Hematopoietic multipotent progenitor cell treated with erythropoietin and hydrocortisone succinate and interleukin-3 and kit ligand, for 15 days (in vitro differentiated cells): ENCODE measurements at regions not wholly inside any gene's neighbourhood (a gene's known extent, or its start where the extent isn't known, plus 50 kb on each side); places are given as distances from the start of the nearest gene placed in this dataset.

Experiments used
- DNase-seq: peaks from one replicate; pipeline ENCODE4 v3.0.0-alpha.2; 2015; ENCODE audit warnings: low spot score

DNA sequence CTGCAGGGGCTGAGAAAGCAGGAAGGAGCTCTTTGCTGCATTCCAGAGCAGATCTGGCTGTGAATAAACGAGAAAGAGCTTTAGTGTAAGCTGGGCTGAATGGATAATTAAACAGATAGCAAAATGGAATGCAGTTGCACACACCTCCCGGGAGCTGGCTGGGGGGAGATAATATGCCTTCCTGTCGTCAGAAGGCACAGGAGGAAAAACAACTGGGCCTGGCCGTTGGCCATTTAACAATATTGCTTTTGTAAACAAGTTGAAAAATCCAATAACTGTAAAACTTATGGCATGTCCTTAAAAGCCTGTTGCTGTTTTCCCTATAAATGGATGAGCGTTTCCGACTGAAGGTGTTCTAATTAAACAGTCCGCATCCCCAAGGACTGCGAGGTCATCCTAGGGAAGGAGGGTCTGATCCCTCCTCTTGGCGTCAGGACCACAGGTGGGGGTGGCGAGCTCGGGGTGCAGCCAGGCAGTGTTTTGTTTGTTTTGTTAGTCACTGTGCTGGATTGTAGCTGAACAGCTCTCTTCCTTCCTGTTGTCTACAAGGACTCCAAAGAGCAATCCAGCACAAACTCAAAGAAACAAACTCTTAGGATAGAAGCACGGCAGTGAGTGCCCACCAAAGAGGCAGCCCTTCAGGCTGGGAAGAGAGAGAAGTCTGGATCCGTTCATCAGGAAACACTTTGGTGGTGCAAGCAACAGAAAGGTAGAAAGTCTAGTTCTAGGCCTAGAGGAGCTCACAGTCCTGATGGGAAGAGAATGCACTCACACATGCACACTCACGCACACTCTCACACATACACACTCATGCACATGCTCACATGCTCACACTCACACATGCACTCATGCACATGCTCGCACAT lies 133.4 kb upstream of the SMAD3 start:
- no peak for DNase-seq

DNA sequence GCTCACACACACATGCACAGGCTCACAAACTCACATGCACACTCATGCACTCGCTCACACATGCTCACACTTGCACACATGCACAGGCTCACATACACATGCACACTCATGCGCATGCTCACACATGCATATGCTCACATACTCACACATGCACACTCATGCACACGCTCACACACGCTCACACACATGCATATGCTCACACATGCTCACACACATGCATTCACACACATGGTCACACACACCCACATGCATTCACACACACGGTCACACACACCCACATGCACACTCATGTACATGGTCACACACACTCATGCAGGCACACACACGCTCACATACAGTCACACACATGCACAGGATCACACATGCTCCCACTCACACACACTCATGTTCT lies 132.8 kb upstream of the SMAD3 start:
- DNase-seq, result no peak

DNA sequence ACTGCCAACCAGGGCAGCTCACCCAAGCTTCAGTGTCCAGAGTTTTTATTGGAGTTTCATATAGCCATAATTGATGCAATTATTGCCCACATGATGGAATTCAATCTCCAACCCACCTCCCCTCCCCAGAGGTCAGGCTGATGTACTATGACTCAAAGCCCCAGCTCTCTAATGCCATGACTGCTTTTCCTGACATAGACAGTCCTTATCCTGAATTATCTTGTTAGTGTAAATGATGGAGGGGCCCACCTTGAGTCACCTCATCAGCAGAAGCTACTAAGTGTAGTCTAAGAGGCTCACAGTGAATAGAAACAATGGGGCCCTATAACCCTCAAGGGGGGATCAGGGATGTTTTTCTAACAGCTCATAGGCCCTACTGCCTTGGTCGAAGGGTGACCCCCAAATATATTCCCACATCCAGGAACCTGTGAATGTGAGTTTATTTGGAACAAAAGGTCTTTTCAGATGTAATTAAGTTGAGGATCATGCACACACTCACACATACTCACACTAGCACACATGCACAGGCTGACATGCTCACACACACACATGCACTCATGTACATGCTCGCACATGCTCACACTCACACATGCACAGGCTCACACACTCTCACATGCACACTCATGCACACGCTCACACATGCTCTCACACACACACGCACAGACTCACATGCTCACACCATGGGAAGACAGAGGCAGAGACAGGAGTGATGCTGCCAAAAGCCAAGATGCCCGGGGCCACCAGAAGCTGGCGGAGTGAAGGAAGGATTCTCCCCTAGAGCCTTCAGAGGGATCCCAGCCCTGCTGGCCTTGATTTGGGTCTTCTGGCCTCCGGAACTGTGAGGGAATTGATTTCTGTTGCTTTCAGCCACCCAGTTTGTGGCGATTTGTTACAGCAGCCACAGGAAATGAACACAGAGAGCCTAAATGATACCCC lies 131.2 kb upstream of the SMAD3 start:
- no peak for DNase-seq

DNA sequence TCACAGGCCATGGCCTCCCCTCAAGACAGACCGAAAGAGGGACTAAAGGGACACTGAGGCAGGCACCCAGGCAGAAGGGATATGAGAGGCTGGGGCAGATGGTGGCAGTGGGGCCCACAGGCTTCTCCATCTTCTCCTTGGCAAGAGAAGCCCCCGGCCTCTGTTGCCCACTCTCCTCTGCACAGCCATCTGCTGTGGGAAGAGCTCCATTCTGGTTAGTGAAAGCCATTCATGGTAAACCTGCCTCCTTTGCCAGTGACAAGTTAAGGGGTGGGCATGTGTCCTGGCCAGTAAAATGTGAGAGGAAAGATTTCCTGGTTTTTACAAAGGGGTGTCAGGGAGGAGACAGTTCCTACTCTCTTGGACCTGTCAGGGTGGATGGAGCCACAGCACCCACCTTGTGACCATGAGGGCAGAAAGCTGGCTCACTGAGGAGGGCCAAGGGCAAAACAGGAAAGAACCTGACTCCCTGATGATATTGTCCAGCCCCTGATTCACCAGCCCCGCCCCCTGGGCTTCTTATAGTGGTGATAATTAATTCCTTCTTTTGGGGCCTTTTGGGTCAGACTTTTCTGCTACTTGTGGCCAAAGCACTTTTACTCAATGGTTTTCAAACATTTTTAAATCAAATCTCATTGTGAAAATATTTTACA lies 130.4 kb upstream of the SMAD3 start:
- no peak for DNase-seq

DNA sequence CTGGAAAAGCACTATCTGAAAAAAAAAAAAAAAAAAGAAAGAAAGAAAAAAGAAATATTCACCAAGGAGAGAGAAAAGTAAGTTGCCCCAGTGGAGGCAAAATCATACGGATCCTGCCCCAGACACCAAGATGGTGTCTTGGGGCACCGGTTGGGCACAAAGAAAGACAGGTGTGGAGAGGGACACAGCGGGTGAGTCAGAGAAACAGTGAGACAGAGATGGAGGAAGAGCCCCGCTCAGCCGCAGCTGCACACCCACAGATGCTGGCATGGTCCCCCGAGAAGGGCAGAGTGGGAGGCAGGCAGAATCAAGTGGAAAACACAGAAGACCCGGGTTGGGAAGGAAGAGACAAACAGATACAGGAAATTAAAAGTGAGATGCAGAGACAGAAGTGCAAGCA lies 129.7 kb upstream of the SMAD3 start:
- DNase-seq, result no peak

DNA sequence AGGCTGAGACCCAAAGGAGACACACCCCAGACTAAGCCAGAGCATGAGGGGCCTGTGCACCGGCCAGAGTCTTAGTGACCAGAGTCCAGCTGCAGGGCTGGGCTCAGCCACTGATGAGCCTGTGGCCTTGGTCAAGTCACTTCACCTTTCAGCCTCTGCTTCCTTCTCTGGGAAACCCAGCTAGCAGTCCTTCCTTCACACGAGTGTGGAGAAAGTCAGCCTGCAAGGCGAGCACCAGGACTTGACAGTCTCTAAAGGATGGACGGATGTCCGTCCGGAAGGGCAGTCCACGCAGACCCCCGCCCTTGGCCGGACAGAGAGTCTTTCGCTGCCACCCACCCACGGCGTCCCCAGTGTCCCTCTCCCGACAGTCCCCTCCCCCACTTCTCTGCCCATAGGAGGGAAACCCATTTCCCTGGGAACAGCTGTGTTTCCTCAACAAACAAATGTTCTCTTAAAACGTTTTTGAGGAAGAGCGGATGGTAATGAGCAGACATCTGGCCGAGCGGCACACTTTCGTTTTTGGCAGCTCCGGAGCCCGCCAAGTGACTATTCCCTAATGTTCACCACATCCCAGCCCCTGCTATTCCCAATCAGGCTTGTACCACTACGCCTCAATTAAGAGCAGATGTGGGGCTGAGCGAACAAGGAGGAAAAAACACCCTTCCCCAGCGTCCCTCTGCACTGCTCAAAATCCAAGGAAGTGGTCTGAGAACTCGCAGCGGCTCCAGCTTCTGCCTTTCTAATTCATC lies 129.1 kb upstream of the SMAD3 start:
- no peak for DNase-seq

DNA sequence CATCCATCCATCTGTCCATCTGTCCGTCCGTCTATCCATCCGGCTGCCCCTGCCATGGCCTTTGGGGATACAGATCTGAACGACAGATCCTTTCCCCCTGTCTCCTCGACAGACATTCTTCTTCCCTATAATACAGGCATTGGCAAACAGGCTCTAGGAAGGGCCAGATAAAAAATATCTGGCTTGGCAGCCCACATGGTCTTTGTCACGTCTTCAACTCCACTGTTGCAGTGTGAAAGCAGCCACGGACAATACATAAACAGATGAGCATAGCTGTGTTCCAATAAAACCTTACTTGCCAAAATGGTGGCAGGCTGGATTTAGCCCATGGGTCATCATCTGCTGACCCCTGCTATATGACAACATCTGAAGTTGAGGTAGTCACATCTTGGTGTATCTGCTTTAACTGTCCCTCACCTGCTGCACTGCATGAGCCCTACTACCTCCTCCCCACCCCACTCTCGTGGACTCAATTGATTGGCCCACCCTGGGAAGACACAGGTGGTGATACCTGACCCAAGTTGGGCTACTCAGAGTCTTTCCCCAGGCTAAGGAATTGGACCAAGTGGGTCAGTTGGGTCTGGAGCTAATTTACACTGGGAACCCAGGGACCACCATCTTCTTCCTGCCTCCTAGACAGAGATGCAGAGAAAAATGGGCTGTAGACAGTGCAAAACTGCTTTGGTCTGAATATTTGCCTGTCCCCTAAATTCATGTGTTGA lies 128.4 kb upstream of the SMAD3 start:
- DNase-seq, result no peak

DNA sequence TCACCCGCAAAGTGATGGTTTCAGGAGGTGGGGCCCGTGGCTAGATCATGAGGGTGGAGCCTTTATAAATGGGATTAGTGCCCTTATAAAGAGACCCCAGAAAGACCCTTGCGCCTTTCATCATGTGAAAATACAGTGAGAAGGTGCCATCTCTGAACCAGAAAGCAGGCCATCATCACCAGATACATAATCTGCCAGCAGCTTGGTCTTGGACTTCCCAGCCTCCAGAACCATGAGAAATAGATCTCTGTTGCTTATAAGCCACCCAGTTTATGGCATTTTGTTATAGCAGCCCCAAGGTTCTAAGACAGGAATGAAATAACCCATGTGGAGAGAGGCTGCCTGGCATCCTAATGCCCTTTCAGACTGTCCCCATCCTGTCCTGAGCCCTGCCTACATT lies 127.8 kb upstream of the SMAD3 start:
- no peak for DNase-seq

DNA sequence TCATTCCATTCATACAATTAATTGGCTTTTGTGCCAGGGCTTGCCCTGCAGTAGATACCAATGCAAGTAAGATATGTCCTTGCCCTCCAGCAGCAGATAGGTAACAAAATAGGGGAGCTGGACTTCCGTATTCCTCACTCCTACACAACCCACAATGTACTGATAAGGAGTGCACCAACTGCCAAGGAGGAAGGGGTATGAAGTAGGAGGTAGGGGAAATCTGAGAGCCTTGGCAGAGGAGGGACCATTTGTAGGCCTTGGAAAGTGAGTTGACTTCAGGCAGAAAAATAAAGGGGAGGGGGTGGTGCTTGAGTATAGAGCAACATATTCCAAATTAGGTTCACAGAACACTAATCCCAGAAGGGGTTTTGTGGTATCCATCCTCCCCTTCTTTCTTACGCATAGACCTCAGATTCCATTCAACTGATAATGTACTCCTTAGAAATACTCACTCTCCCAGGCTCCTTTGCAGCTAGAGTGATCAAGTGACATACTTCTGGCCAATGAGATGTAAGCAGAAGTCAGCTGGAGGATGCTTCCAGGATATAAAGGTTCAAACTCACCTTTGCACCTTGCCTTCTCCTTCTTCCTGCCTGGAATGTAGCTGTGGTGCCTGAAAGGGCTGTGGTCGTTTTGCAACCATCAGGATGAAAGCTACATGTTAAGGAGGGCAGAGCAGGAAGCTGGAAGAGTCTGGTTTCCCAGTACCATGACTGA lies 127.1 kb upstream of the SMAD3 start:
- no peak for DNase-seq

DNA sequence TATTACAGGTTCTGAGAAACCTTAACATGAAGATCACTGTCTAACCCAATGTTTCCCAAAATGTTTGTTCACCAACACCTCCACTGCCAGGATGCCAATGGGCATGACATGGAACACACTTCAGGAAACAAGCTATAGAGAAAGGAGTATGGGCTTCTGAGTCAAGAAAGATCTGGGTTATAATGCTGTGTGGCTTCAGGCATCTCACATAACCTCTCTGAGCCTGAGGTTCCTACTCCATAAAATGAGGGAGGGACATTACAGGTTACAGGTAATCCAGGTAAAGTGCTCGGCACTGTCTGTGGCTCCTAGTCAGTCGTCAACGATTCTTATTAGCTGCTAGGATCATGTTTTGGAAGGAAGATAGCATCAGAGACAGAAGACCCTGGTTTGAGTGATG lies 126.4 kb upstream of the SMAD3 start:
- DNase-seq, result no peak

DNA sequence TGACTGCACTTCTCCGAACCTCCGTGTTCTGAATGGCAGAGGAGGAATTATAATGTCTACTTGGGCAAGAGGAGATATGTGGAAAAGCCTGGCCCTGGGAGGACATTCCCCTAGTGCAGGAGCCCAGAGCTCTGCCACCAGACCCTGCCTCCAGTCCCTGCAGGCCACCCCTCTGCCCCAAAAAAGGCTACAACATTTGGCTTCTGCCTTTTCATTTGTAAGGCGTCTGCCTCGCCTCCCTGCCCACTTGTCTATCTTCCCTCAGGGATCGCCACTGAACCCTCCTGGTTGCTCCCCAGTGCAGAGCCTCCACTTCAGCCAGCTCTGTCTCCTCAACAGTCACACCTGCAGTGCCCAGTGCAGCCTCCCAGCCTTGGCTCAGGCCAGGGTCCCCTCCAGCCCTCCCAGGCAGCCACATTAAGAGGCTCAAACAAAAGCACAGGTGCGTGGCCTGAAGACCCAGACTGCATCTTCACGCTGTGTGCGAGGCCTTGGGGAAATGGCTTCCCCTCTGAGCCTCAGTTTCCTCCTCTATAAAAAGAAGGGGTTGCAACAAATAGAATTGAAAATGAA lies 125.9 kb upstream of the SMAD3 start:
- DNase-seq, result no peak

DNA sequence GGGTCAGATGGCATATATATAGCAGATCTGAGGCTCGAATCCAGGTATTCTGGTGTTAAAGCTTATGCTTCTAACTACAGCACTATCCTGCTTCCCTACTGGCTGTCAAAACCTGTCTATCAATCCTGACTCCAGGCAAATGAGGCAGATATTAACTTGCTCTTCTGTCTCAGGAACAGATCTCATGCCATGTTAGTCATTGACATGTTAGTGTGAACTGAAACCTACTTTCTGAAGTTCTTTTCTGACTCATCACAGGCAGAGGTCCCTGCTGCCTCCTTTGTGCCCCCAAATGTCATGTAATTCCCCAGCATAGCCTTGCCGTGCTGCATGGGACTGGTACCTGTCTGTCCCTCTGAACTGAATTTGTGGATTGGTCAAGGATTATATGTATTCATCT lies 125.0 kb upstream of the SMAD3 start:
- no peak for DNase-seq

DNA sequence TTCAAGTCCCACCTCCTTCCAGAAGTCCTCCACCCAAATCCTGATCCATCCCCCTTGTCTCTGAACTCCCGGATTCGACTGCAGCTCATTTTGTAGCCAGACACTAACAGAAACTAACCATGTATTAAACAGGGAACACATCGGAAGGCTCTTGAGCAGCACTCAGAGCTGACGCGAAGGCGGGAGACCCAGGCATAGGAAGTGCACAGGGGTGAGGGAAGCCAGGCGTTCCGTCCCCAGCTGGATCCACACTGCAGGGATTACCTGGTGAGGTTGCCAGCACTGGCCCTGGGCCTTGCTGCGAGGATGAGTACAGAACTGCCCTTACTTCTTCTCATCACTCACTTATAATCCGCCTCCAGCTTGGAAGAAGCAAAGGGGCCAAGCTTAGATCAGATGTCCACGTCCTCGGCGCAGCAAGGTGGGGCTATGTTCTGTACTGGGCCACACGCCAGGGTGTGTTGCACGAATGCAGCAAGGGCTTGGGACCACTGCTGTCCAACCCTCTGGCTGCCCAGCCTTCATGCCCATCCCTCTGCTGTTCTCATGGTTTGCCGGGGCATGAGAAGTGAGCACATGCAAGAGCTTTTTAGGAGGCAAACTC lies 124.2 kb upstream of the SMAD3 start:
- DNase-seq, result no peak

DNA sequence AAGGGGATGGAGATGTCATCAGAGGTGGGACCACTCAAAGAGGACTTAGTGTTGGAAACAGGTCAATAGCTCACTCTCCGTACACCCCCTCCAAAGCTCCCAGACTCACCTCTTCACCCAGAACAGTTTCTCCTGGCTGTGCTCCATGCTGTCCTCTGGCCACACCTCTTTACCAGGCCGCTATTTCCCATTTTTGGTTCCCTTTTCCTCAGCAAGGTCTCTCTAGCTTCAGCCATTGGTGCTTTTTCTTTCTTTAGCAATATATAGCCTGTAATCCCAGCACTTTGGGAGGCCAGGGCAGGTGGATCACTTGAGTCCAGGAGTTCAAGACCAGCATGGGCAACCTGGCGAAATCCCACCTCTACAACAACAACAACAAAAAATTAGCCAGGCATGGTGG lies 123.6 kb upstream of the SMAD3 start:
- DNase-seq, result no peak

DNA sequence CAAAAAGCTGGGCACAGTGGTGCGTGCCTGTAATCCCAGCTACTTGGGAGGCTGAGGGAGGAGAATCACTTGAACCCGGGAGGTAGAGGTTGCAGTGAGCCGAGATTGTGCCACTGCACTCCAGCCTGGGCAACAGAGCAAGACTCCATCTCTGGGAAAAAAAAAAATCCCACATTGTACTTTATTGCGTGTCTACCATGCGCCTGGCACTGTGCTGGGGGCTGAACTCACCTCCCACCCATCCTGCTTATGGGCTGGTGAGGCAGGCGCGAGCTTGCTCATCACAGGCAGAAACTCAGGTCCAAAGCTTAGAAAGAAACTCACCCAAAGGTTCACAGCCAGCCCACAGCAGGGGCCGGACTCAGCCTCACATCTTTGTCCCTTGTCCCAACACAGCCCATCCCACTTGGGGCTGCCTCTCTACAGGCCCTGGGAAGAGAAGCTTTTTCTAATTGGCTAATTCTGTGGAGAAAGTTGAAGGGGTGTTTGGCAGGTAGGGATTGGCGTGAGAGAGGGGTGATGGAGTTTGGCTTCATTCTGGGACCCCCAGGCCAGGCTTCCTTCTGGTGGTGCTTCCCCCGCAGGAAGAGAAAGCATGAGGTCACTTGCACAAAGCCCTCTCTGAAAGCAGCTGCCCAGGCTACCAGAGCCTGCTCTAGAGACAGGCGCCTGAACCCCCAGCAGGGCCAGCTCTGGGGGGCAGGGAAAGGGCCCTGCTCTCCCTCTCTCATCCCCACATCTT lies 122.6 kb upstream of the SMAD3 start:
- DNase-seq, result no peak

DNA sequence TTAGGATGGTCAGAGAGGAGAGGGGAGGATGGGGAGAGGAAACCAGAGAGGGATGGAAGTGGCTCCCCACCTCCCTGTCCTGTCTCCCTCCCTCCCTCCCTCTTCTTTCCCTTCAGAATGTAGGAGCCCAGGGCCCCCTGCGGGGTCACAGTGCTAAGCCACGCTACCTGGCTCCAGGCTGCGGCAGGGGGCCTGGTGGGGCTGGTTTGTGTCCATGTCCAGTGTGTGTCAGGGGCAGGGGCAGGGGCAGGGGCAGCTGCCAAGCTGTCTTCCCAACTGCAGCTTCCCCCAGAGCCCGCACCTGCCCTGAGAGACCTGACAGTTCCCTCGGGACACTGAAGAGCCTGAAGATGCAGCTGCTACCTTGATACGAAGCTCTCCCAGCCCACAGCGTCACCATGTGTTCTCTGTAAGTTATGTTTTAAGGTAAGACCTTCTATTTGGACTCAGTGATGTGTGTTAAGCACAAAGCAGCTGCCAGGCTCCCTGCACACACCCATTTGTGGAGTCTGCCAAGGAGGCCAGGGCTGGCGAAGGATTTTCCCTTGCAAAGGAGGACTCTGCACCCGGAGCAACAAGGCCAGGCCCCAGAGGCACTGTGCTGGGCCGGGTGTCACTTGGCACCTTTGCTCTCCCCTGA lies 121.8 kb upstream of the SMAD3 start:
- no peak for DNase-seq

DNA sequence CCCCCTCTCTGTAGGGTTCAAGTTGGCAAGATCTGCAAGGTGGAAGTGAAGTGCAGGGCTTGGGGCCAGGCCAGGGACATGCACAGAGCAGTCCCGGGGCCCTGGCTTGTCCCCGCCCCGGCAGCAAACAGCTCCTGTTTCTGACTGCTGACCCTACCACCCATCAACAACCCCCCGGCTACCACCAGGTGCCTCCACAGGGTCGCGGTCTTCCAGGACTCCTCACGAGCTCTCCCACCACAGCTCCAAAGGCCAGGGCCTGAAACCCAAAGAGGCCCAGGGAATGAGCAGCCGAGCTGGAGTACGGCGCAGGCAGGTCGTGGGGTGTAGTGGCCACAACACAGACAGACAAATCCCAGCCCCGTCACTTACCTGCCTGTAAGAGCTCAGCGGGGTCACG lies 121.3 kb upstream of the SMAD3 start:
- no peak for DNase-seq

DNA sequence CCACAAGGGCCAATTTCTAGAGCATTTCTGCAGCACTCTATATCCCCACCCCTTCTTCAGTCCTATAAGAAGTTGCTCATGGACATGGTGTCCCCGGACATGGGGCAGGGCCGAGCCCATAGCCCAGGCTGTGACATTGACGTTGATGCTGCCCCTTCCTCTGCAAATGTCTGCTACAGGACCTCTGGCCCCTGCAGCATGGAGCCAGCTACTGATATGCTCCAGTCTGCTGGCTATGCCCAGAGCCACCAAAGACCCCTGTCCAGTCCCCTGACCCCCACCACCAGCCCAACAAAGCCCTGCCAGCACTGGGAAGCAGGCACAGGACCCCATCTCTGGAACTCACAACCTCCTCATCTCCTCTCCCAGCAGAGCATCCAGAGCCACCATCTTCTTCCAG lies 120.1 kb upstream of the SMAD3 start:
- no peak for DNase-seq

DNA sequence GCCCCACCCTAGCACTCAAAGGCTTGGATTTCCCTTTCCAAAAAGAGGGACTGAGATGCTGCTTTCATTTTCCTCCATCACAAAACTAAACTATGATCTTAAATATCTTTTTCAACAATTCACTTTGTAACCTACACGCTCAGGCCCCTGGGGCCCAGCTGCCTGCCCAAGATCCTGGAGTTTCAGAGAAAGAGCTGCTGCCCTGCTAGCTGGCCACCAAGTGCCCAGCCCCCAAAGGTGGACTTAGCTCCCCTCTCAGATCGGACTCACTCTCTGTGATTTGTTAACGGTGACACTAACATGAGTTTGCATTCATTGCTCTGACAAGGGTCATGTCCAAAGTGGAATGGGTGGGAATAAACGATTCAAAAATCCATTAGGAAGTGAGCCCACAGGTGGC lies 119.6 kb upstream of the SMAD3 start:
- DNase-seq, result no peak
